ENCODE measurements at regions not wholly inside any gene's neighbourhood (a gene's known extent, or its start where the extent isn't known, plus 50 kb on each side); places are given as distances from the start of the nearest gene placed in this dataset.

DNA sequence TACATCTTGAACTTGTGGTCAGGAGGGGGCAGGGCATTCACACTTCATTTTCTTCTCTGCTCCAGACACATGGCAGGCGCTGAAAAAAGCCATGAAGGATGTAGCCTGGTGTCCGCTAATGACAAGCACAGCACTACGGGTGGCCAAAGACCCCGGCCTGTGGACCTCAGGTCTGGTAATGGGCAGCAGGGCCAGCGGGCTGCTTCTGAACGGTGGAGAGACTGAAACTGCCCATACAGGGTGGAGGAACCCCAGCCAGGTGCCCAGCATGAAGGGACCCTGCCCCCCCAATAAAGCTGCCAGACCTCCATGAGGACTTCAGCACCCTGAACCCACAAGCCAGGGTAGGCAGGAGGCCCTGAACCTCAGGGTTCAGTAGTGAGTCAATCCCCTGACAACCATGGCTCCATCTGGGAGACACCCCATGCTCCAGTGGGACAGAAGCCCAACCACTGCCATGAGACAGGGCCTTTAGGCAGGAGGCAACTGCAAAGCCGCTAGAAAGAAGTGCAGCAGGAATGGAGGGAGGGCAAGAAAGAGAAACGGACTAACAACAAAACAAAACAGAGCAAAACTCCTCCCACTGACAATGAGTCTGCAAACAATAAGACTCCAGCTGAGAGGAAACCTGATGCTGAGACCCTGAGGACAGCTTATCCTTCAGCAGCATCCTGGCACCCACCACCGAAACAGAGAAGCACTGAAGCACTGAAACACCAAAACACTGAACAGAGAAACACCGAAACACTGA lies 140.2 kb upstream of the PPP2R2D start:
- no peak for ATAC-seq

DNA sequence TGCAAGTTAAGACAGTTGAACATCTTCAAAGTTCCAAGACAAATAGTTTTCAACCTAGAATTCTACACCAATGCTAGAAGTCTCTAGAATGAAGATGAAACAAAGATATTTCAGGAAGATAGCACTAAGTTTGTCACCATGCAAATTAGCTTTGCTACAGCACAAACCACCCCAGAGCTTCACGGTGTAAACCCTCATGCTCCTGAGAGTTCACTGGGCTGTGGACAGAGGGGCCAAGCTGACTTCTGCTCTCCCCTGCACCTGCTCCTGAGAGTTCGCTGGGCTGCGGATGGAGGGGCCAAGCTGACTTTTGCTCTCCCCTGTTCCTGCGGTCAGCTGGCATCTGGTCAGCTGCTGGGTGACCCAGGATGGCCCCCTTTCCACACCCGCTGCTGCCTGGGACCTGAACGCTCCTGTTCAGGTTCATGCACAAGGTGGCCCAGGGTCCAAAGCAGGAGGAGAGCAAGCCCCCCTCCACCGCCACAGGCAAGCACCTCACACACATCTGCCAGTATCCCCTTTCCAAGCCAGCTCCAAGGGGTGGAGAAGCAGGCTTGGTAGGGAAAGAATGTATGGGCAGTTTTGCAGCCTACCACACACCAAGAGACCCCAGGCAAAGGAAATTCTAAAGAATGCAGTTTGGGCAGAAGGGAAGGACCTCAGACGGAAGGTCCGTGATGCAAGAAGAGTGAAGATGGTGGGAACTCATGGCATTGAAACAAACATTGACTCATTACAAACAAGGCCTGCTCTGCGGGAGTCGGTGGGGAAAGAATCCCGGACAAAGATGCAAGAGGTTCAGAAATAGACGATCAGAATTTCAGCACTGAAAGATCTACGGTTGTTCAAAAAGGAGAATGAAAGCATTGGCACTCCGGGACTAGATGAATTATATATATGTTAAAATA lies 137.8 kb upstream of the PPP2R2D start:
- ATAC-seq: no peak

GRCh38 chr10:131764929-131765328 lies 135.9 kb upstream of the PPP2R2D start:
- no peak for ATAC-seq

DNA sequence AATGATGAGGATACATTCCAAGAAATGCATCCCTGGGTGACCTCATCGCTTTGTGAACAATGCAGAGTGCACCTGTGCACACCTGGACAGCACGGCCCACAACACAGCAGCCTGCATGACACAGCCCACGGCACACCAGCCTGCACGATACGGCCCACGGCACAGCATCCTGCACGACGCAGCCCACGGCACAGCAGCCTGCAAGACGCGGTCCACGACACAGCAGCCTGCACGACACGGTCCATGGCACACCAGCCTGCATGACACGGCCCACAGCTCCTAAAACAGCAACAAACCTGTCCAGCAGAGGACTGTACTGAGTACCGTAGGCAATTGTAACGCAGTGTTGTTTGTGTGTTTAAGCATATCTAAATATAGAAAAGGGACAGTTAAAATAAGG lies 134.7 kb upstream of the PPP2R2D start:
- no peak for ATAC-seq

DNA sequence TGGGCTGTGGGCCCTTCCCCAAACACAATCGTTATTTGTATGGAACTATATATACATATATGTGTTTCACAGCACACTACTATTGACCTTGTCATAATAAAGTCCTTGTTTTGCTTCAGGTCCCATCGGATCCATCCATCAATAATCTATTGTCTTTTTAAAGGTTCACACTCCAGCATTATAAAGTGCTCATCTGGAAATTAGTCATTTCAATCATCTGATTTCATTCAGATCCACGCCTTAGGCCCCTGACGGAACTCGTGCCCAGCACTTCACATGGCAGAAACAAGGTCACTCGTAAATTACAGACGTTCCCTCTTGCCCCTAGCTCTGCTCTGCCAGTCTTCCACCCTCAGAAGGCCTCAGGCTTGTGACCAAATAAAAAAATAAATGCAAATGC lies 133.1 kb upstream of the PPP2R2D start:
- no peak for ATAC-seq

- no peak for ATAC-seq
These were observed 131.0 kb upstream of the PPP2R2D start for GRCh38 chr10:131769571-131770410.

DNA sequence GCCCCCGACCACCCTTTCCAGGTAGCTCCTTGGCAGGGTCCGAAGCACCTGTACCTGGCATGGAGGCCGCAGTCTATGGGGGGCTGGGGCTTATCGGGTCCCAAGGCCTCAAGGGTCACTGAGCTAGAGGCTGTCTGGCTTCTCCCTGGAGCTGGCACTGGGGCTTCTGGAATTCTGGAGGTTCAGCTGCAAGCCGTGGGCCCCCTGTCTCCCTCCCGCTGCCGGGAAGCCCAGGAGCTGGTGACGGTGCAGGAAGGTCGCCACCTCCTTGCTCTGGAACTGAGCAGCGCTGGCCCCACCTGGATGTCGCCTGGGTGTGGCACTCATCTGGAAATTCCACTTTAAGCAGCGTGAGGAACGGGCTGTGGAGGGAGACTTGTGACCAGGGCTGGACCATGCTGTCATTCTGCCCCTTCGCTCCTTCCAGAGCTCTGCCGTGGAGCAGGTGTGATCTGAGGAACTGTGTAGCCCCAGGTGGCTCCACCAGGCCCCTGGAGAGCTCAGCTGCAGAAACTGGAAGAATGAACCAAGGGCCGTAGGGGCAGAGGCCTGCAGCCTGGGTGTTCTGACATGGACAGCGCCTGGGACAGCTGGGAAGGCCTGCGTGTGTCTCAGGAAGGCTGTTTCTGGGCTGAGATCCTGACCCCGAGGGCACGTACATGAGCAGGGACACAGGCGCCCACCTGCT lies 129.7 kb upstream of the PPP2R2D start:
- ATAC-seq: no peak

DNA sequence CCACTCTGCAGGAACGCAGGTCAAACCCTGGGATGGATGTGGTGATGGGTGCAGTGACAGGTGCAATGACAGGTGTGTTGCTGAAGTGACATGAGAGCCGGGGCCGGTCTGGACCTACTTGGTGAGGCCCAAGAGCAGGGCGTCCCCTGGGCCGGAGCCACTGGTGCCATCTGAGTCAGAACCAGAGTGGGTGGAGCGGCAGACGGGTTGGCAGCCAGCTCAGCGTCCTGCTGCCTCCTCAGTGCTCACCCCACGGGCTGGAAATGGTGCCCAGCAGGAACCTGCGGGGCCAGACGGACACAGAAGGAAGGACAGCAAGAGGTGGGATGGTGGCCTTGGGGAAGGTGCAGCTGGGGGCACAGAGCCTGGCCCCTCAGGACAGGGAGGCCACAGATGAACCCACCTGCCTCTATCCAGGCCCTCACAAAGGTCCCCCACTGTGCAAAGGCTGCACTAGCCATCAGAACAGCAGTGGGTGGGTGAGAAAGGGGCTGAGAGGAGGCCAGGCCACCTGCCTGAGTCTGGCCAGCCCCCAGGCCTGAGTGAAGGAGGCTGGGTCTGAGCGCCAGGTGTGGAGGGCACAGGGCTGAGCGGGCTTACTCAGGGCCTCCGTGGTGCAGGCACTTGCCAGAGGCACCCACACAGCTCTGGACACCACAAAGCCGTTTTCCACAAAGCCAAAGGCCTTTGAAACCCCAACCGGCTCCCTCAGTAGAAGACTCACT lies 129.0 kb upstream of the PPP2R2D start:
- no peak for ATAC-seq

GRCh38 chr10:131772441-131772840 lies 128.4 kb upstream of the PPP2R2D start:
- no peak for ATAC-seq

DNA sequence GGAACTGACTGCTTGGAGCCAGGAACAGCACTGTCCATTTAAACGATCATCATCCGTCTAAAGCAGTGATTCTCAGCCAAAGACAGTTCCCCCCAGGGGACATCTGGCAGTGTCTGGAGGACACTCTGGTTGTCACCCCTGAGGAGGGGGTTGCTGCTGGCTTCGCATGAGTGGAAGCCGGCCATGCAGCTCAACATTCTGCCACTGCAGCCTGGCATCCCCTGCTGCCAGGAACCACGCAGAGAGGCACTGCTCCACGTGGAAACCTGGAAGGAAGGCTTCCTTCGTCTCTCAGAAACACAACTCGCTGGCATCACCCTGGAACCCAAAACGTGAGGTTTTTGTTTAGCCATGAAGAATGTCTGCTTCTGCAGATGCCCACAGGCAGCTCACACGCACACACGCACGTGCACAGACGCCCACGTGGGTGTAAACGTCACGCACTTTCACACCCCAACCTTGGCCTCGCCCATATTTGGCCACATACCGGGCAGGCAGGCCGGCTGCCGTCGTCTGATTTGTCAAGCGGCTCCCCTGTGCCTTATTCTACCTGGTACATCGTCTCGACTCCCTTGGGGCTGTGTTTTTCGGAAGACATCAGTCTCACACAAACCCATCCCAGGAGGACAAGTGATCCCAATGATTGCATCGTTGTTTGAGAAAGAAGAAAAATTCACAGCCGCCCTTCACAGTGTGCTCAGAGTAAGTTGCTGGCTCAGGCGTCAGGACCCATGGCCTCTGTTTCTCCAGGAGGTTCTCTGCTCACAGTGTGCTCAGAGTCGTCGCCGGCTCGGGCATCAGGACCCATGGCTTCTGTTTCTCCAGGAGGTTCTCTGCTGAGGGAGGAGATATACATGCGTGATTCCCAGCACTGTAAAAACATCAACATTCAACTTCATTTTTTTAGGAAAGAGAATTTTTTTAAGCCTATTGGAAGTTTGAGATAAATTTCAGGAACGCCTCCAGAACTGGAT lies 127.2 kb upstream of the PPP2R2D start:
- no peak for ATAC-seq

DNA sequence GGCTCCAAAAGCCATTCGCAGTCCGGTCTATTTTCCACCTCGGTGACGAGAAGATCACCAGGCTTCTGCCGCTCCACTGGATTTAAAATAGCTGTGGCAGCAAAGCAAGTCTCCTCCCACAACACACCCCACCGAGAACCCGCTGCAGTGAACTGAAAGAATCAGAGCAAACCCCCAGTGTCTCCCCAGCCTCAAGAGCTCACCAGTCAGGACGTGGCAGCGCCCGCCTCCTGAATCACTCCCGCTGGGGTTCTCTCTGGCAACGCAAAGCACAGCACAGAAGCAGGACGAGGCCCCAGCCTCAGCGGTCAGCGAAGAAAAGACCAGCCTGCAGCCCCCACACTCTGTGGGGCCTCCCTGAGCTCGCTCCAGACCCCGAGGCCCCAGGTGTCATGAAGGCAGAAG lies 126.1 kb upstream of the PPP2R2D start:
- ATAC-seq: no peak

DNA sequence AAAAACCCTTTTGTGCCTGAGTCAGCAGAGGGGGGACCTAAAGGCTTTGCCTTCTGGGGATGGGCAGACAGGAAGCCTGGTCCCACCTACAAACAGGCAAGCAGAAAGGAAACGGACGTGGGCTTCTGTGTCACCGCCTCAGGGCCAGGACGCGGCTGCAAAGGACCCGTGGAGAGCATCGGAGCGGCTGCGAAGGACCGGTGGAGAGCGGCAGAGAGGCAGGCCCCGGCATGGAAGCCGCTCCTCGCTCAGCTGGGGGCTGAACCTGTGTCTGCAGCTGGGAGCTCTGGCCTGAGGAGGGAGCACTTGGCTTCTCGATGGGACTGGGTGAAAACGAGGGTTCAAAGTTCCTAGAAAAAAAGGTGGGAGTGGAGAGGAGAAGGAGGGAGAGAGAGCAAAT lies 125.4 kb upstream of the PPP2R2D start:
- ATAC-seq: no peak

GRCh38 chr10:131775833-131776232 lies 125.0 kb upstream of the PPP2R2D start:
- no peak for ATAC-seq

DNA sequence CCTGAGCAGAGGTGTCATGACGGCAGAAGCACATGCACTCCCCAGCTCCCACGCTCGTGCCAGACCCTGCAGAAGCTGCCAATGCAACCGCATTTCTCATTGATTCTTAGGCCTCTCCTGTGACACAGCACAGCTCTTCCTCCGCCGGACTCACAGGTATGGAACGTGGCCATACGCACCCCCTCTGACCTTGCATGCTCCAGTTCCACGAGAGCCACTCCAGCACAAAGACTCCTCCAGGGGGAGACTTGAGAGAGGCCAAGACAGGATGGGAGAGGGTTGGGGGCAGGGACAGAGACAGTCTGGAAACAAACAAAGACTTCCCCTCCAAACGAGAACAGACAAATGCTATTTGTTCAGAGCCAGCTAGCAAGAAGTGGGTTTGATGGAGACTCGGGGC lies 124.3 kb upstream of the PPP2R2D start:
- no peak for ATAC-seq

DNA sequence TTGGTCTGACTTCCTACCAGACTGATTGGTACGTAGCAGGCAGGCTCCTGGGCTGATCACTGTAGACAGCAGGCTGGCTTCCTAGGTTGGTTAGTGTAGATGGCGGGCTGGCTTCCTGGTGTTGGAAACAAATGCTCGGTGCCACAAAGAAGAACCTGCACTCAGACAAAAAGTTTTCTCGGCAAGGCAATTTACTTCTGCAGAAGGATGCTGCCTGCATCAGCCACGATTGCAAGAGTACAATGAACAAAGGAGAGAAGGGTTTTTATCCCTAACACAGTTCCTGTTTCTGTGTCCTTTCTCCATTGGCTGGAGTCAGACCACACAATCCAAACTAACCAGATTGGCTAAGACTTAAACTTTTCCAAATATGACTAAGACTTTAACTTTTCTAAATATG lies 123.6 kb upstream of the PPP2R2D start:
- no peak for ATAC-seq

DNA sequence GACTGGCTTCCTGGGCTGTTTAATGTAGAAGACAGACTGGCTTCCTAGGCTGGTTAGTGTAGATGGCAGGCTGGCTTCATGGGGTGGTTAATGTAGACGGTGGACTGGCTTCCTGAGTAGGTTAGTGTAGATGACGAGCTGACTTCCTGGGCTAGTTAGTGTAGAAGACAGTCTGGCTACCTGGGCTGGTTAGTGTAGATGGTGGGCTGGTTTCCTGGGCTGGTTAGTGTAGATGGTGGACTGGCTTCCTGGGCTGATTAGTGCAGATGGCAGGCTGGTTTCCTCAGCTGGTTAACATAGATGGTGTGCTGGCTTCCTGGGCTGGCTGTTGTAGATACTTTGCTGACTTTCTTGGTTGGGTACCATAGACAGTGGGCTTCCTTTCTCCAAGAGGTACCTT lies 122.9 kb upstream of the PPP2R2D start:
- no peak for ATAC-seq

GRCh38 chr10:131778385-131778784 lies 122.4 kb upstream of the PPP2R2D start:
- no peak for ATAC-seq

- no peak for ATAC-seq
These were observed 122.0 kb upstream of the PPP2R2D start for GRCh38 chr10:131778842-131779241.

DNA sequence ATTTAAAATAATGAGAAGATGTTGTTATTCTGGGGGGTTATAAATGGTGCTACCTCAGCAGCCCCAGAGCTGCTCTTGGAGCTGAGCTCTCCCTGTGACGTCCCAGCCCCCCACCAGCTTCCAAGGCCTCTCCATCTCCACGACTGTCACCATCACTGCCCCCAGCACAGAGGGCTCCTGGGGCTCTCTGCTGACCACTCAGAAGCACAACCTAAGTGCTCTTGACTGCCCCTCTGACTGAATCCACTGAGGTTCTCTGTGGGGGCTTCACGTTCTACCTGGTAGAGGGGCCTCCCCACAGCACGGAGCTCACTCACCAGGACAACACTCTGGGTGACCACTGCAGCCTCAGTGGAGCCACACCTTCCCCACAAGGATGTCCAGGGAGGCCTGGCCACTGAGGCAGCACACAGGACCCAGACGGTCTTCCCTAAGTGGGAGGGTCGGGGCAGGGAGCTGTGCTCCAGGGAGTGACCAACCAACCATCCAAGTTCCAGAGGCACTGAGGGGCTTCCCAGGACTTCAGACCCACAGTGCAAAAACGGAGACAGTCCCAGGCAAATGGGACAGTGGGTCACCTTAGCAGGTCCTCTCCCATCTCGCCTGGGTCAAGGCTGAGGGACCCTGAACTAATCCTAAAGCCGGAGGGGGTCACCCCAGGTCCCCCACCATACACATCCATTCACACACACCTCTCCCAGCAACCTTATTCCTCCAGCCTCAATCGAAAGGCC lies 121.0 kb upstream of the PPP2R2D start:
- no peak for ATAC-seq

DNA sequence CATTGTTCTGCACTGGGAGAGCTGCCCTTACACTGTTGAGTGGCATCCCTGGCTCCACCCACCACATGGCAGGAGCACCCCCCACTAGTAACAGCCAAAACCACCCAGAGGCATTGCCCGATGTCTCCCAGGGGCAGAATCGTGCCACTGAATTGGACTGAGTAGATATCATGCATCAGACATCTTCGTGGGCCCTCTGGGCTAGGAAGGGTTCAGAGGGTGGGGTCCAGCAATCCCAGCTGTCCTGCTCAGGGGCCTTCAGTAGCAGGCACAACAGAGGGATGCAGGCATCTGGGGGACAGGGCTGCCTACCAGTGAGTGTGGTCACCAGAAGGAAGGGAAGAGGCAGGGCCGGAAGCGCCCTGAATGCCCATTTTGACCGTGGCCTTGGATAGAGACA lies 119.7 kb upstream of the PPP2R2D start:
- no peak for ATAC-seq

Measured in activated CD4-positive, CD25-positive, alpha-beta regulatory T cell treated with anti-CD3 and anti-CD28 coated beads, Interleukin-2, amount 50 U/mL, for 24 hours (primary cell).